Thyroid gland (tissue), 4 donors: ENCODE measurements at regions not wholly inside any gene's neighbourhood (a gene's known extent, or its start where the extent isn't known, plus 50 kb on each side); places are given as distances from the start of the nearest gene placed in this dataset.
"Not testable (repeated sequence)": the region's sequence is repeated elsewhere in the genome, so short reads cannot be mapped to it uniquely, and the experiment has no call there.

Source experiments
- DNase-seq, 2 donors: peaks; one replicate each; pipeline ENCODE4 v3.0.0-alpha.2; 2019
- H3K27ac ChIP-seq, 3 donors: fragments of 200-600 bp; sonication (generic); 1 replicate in 2 of 3; 2 replicates in 1 of 3; pipeline ENCODE4 v1.5.1; 2016 to 2019; ENCODE audit warnings: mild to moderate bottlenecking in 1 of 3, moderate library complexity in 1 of 3
- H3K27me3 ChIP-seq: fragments of 200-600 bp; sonication (generic); one replicate; pipeline ENCODE4 v1.5.1; 2019
- H3K36me3 ChIP-seq, 2 donors: fragments of 200-600 bp; sonication (generic); one replicate each; pipeline ENCODE4 v1.5.1; 2016 to 2019
- H3K4me1 ChIP-seq, 2 donors: fragments of 200-600 bp; sonication (generic); one replicate each; pipeline ENCODE4 v1.5.1; 2017 to 2019
- H3K4me3 ChIP-seq, 3 donors: fragments of 200-600 bp; sonication (generic); replicated peaks in 1 of 3; 1 replicate in 2 of 3; 2 replicates in 1 of 3; pipeline ENCODE4 v1.5.1; 2016; ENCODE audit warnings: mild to moderate bottlenecking in 1 of 3
- H3K9me3 ChIP-seq: fragments of 200-600 bp; sonication (generic); one replicate; pipeline ENCODE4 v1.5.1; 2017
- POLR2A ChIP-seq, 2 donors: fragments of 450-650 bp; IDR thresholded peaks; one replicate each; pipeline ENCODE4 v1.6.1; 2017; ENCODE audit warnings: antibody characterized with exemption in 2 of 2, mild to moderate bottlenecking in 2 of 2, moderate library complexity in 1 of 2
- WGBS, 2 donors: methylation state at CpG; one replicate each; pipeline ENCODE4 v1.1.5; 2017; 5-methylcytosine and 5-hydroxymethylcytosine counted together
- intact Hi-C: fragments of 100-400 bp; cut with DNase I; formaldehyde crosslinking; loops from one replicate; pipeline ENCODE4 v1.15.1; 2023
- TF ChIP-seq, protein P1 (sequence below), 6 experiments: fragments of 200-600 bp in 3 of 6; fragments of 450-650 bp in 3 of 6; sonication (generic) in 3 of 6; IDR thresholded peaks; one replicate each; pipeline ENCODE4 v1.5.1; 2016 to 2019; ENCODE audit warnings: antibody characterized with exemption in 6 of 6, mild to moderate bottlenecking in 2 of 6, inconsistent platforms in 1 of 6, moderate library complexity in 1 of 6

DNA sequence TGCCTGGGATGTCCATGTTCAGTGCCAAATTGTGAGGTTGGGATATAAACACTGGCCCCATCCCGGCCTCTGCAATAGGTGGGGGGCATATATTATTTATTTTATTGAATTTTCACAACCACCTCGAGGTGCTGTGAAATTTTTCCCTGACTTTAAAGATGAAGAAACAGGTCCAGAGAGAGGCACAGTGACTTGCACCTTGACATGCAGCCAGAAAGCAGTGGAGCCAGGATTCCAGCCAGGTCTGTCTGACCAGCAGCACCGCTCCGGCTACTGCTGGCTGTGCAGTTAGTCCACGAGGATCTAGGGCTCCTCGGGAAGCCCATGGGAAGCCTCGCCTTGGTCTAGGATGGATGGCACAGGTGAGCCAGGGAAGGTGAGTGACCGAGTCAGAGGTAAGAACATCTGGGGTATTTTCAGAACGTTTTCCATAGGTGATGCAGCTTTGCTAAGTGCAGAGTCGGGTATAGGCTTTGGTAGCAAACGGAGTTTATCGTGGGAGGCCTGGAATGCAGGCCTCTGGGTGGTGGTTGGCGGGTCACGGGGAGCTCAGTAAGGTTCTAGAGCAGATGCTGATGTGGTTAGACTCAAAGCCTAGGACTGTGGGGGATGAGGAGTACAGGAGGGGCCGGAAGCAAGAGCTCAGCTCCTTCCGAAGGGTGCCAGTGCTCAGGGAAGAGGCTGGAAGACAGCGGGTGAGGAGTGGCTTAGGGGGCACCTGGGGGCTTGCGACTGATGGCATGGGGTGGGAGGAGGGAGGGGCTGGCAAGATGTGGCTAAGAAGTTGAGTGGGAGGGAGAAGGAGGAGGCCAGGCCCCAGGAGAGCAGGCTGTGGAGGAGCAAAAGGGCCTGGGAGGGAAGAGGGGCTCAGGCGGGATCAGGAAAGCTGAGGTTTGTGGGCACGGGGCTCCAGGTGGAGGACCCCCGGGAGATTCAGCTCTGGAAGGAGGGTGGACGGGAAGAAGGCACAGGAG is 107.7 kb upstream of the LRPAP1 start:
- H3K27me3 ChIP-seq = no peaks in the 10 kb centered on the region
- 80 to 84% methylated on average over 22 of the region's 22 CpGs for WGBS, 2 donors
- no peak for DNase-seq
- H3K27ac ChIP-seq = no peak overlapping the region
- no peak overlapping the region for H3K4me3 ChIP-seq
- no peaks in the 10 kb centered on the region for H3K4me1 ChIP-seq
- TF ChIP-seq POLR2A (IDR thresholded peaks at IDR 0.05) = no peak
- TF ChIP-seq, protein P1, sequence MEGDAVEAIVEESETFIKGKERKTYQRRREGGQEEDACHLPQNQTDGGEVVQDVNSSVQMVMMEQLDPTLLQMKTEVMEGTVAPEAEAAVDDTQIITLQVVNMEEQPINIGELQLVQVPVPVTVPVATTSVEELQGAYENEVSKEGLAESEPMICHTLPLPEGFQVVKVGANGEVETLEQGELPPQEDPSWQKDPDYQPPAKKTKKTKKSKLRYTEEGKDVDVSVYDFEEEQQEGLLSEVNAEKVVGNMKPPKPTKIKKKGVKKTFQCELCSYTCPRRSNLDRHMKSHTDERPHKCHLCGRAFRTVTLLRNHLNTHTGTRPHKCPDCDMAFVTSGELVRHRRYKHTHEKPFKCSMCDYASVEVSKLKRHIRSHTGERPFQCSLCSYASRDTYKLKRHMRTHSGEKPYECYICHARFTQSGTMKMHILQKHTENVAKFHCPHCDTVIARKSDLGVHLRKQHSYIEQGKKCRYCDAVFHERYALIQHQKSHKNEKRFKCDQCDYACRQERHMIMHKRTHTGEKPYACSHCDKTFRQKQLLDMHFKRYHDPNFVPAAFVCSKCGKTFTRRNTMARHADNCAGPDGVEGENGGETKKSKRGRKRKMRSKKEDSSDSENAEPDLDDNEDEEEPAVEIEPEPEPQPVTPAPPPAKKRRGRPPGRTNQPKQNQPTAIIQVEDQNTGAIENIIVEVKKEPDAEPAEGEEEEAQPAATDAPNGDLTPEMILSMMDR (IDR thresholded peaks at IDR 0.05) = no peak
- H3K9me3 ChIP-seq = no peaks in the 10 kb centered on the region
- no peaks in the 10 kb centered on the region for H3K36me3 ChIP-seq
- intact Hi-C loops = no loop called here

GRCh38 chr4:3638080-3638795 is 106.0 kb upstream of the LRPAP1 start:
- Histone ChIP-seq H3K27me3 (no peaks in the 10 kb centered on the region), H3K27ac (no peak overlapping the region), H3K4me1 (no peaks in the 10 kb centered on the region), H3K9me3 (no peaks in the 10 kb centered on the region), H3K36me3 (no peaks in the 10 kb centered on the region), H3K4me3 (no peak overlapping the region)
- 83% methylated on average over 6 of the region's 6 CpGs for WGBS, 2 donors
- intact Hi-C loops = no loop called here
- TF ChIP-seq, protein P1 (IDR thresholded peaks at IDR 0.05) = no peak
- no peak for TF ChIP-seq POLR2A (IDR thresholded peaks at IDR 0.05)
- no peak for DNase-seq

GRCh38 chr4:3637326-3638016 is 105.2 kb upstream of the LRPAP1 start:
- Histone ChIP-seq H3K27ac (no peak overlapping the region), H3K36me3 (no peaks in the 10 kb centered on the region), H3K27me3 (no peaks in the 10 kb centered on the region), H3K4me3 (no peak overlapping the region), H3K4me1 (no peaks in the 10 kb centered on the region), H3K9me3 (no peaks in the 10 kb centered on the region)
- TF ChIP-seq, protein P1 (IDR thresholded peaks at IDR 0.05) = no peak
- TF ChIP-seq POLR2A (IDR thresholded peaks at IDR 0.05) = no peak
- intact Hi-C loops = no loop called here
- 69 to 75% methylated on average over 19 of the region's 19 CpGs for WGBS, 2 donors
- DNase-seq = peak in 1 of 2 donors; percentile 24

- TF ChIP-seq, protein P1 (IDR thresholded peaks at IDR 0.05) = no peak
- no peak for TF ChIP-seq POLR2A (IDR thresholded peaks at IDR 0.05)
- intact Hi-C loops = no loop called here
- no peak for DNase-seq
- H3K4me1 ChIP-seq = no peaks in the 10 kb centered on the region
- no peaks in the 10 kb centered on the region for H3K36me3 ChIP-seq
- no peak overlapping the region for H3K4me3 ChIP-seq
- H3K27me3 ChIP-seq = no peaks in the 10 kb centered on the region
- no peaks in the 10 kb centered on the region for H3K9me3 ChIP-seq
- H3K27ac ChIP-seq = no peak overlapping the region
- WGBS, 2 donors = 93 to 98% methylated on average over 10 to 12 of the region's 12 CpGs
These were observed 104.6 kb upstream of the LRPAP1 start for GRCh38 chr4:3636646-3637320.

GRCh38 chr4:3636020-3636419 is 103.8 kb upstream of the LRPAP1 start:
- not testable (repeated sequence) for DNase-seq, H3K27ac ChIP-seq, H3K4me3 ChIP-seq

More at GRCh38 chr4:3636020-3636419, 103.8 kb upstream of the LRPAP1 start:
- intact Hi-C loops, H3K27me3 ChIP-seq, H3K36me3 ChIP-seq, H3K4me1 ChIP-seq, H3K9me3 ChIP-seq: not testable (repeated sequence)
- 79 to 86% methylated on average over 2 of the region's 2 CpGs for WGBS, 2 donors
